Thymus (tissue), 11 donors: ENCODE measurements at regions not wholly inside any gene's neighbourhood (a gene's known extent, or its start where the extent isn't known, plus 50 kb on each side); places are given as distances from the start of the nearest gene placed in this dataset.
"Not testable (repeated sequence)": the region's sequence is repeated elsewhere in the genome, so short reads cannot be mapped to it uniquely, and the experiment has no call there.

Experiments
- DNase-seq, 9 donors: peaks; one replicate each; pipeline ENCODE4 v3.0.0-alpha.2; 2013; ENCODE audit warnings: low spot score in 9 of 9, low read depth in 6 of 9, missing footprints in 1 of 9
- H3K27ac ChIP-seq, 2 donors: one replicate each; pipeline ENCODE4 v1.5.1; 2013; ENCODE audit warnings: control low read depth in 1 of 2, low read depth in 1 of 2, low read length in 1 of 2, mild to moderate bottlenecking in 1 of 2, moderate library complexity in 1 of 2
- H3K27me3 ChIP-seq, 2 donors: one replicate each; pipeline ENCODE4 v1.5.1; 2013; ENCODE audit warnings: low read length in 1 of 2; ENCODE audit not compliant: control insufficient read depth in 2 of 2, insufficient read depth in 1 of 2
- H3K36me3 ChIP-seq, 2 donors: one replicate each; pipeline ENCODE4 v1.5.1; 2013; ENCODE audit warnings: low read length in 1 of 2, mild to moderate bottlenecking in 1 of 2, moderate library complexity in 1 of 2; ENCODE audit not compliant: control insufficient read depth in 2 of 2, insufficient read depth in 2 of 2
- H3K4me1 ChIP-seq, 2 donors: one replicate each; pipeline ENCODE4 v1.5.1; 2013; ENCODE audit warnings: low read length in 2 of 2; ENCODE audit not compliant: control insufficient read depth in 2 of 2, insufficient read depth in 2 of 2
- H3K4me3 ChIP-seq, 2 donors: one replicate each; pipeline ENCODE4 v1.5.1; 2013; ENCODE audit warnings: low read length in 2 of 2, control low read depth in 1 of 2, mild to moderate bottlenecking in 1 of 2
- H3K9me3 ChIP-seq, 2 donors: one replicate each; pipeline ENCODE4 v1.5.1; 2013; ENCODE audit warnings: low read length in 1 of 2, mild to moderate bottlenecking in 1 of 2; ENCODE audit not compliant: control insufficient read depth in 2 of 2, insufficient read depth in 1 of 2
- WGBS: extraction: QIAGEN DNeasy Blood & Tissue Kit; methylation state at CpG from one replicate; pipeline ENCODE4 v1.1.7; 2013; 5-methylcytosine and 5-hydroxymethylcytosine counted together
- donor health status: healthy.

DNA sequence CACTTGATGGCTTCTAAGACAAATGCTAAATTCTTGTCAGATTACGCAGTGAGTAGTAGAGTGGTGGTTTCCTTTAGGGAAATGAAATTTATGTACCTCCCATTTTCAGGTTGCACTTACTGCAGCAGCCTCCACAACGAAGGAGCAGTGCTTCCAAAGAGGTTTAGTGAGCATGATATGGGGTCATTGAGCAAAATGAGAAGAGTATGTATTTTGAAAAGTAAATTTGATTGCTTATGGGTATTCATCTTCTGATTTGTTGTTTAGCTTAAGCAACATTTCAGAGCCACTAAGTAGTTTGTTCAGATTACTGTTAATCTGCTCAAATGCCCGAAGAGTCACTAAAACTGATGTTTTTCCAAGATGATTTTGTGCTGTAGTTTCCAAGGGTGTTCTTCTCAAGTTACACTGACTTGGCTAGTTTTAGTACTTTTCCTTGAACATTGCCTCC lies 493.6 kb downstream of the PCNX1 start:
- peaks cover 4 to 5% of the 10 kb centered on the region in 2 donors for H3K4me1 ChIP-seq
- 55% methylated on average over 3 of the region's 3 CpGs for WGBS

DNA sequence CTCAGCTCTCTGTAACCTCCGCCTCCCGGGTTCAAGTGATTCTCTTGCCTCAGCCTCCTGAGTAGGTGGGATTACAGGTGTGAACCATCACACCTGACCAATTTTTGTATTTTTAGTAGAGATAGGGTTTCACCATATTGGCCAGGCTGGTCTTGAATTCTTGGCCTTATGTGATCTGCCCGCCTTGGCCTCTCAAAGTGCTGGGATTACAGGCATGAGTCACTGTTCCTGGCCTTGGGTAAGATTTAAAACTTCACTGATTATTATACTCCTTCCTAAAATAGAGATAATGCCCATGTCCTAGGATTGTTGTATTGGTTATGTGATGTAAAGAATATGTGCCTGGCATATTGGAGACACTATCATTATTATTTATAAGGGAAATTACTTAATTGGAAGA lies 495.2 kb downstream of the PCNX1 start:
- H3K4me3 ChIP-seq, H3K4me1 ChIP-seq, H3K27me3 ChIP-seq, DNase-seq, H3K27ac ChIP-seq, H3K36me3 ChIP-seq, H3K9me3 ChIP-seq: not testable (repeated sequence)
- 97% methylated on average over 3 of the region's 3 CpGs for WGBS

More for the DNA sequence above, 493.6 kb downstream of the PCNX1 start:
- Histone ChIP-seq H3K4me3 (no peak overlapping the region), H3K27ac (peak overlapping the region in 1 of 2 donors; percentile 31), H3K36me3 (no peaks in the 10 kb centered on the region), H3K27me3 (no peaks in the 10 kb centered on the region), H3K9me3 (no peaks in the 10 kb centered on the region)
- DNase-seq, result peak in 2 of 9 donors; percentile 7 to 22

DNA sequence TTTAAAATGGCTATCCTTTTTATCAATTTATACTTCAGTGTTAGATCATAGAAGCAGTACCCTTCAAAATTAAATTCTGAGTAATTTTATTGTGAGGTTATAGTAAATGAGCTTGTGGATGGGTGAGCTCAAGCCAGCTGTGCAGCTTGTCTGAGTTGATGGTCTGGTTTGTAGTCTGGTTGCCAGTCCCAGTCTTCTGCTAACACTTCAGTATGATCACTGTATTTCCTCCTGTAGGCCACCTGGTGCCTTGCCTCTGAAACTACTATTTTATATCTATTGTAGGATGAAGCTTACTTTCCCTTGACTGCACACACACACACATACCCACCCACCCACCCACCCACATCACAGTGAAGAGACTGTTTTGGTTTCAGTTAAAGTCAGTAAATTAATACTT lies 496.4 kb downstream of the PCNX1 start:
- peak in 7 of 9 donors; percentile 18 to 66 (median 26) for DNase-seq
- H3K4me3 ChIP-seq, result no peak overlapping the region
- no peaks in the 10 kb centered on the region for H3K36me3 ChIP-seq
- H3K27me3 ChIP-seq, result no peaks in the 10 kb centered on the region
- H3K4me1 ChIP-seq, result peaks cover 6 to 8% of the 10 kb centered on the region in 2 donors
- H3K9me3 ChIP-seq, result no peaks in the 10 kb centered on the region
- H3K27ac ChIP-seq, result no peak overlapping the region

DNA sequence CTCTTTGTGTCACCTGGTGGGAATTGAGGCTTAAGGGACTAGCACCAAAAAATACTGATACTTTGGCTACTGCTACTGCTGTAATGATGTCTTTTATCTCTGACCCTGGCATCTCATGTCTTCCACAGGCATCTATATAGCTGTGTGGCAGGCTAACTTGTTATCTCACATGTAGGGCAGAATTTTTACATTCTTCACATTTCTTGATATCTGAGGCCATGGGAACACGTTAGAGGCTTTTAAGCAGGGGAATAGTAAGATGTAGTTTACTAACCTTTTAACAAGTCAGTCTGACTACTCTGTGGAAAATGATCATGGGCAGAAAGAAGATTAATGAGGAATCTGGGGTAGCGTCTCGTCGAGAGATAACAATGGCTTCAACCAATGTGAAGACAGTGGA lies 498.4 kb downstream of the PCNX1 start:
- no peaks in the 10 kb centered on the region for H3K27me3 ChIP-seq
- H3K9me3 ChIP-seq, result no peaks in the 10 kb centered on the region
- WGBS, result 98% methylated on average over 4 of the region's 4 CpGs

DNA sequence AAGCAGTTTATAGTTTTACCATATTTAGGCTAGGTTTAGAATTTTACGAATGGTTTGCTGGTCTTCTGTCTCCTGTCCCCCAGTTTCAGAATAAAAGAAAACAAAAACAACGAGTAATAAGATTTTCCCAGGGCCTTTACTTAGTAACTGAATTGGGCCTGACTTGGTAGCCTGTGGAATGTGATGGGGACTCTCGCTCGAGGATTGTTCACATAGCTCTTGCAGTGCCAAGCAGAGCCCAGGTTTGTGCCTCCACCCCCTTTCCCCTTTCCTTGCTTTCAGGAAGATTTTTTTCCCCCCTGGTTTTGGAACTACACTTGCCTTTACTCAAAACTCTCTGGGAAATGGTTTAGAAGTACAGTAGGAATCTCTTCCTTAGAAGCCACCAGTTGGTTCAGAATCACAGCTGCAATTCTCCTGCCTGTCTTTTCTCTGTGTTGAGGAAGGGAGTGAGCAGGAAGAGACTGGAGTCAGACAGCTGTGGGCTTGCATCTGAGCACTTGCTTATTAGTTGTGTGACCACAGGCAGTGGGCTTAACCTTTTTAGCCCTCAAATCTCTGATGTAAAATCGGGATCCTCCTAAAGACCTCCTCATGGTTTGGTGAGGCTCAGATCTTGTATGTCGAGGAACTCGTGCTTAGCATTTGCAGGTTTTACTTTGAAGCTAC lies 501.2 kb downstream of the PCNX1 start:
- Histone ChIP-seq H3K4me1 (peaks cover 7 to 8% of the 10 kb centered on the region in 2 donors), H3K27ac (no peak overlapping the region), H3K36me3 (no peaks in the 10 kb centered on the region), H3K4me3 (no peak overlapping the region), H3K27me3 (no peaks in the 10 kb centered on the region), H3K9me3 (no peaks in the 10 kb centered on the region)
- WGBS, result 97% methylated on average over 7 of the region's 7 CpGs
- DNase-seq, result no peak

More for the DNA sequence above, 498.4 kb downstream of the PCNX1 start:
- DNase-seq, result no peak
- no peak overlapping the region for H3K4me3 ChIP-seq
- H3K27ac ChIP-seq, result no peak overlapping the region
- peaks cover 7 to 8% of the 10 kb centered on the region in 2 donors for H3K4me1 ChIP-seq
- H3K36me3 ChIP-seq, result no peaks in the 10 kb centered on the region

DNA sequence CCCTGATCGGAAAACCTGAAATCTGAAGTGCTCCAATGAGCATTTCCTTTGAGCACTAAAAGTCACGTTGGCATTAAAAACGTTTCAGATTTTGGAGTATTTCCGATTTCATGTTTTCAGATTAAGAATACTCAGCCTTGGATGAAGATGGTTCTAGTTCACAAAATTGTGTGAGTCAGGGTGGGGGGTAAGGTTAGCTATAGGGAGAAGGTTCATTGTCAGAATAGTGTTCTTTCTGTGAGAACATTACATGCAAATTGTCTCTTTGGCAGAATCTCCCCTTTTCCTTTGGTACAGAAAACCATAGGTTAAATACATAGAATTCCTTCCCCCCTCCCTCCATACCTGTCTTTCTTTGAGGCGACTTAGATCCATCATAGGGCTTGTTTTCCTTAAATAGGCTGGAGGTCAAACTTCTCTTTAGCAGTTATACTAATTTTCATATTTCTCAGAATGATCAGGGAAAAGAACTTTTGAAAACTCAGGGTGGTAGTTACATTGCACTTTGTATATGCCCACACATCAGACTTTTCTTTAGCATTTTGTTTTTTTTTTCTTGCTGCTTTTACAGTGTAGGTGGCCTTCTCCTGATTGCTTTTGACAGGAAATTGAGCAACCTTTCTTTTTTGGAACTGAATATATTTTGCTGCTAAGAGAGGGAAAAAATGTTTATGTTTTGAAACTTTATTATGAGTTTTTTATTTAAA lies 503.5 kb downstream of the PCNX1 start:
- 98% methylated on average over 5 of the region's 5 CpGs for WGBS
- Histone ChIP-seq H3K27ac (no peak overlapping the region), H3K9me3 (no peaks in the 10 kb centered on the region), H3K27me3 (no peaks in the 10 kb centered on the region), H3K36me3 (no peaks in the 10 kb centered on the region), H3K4me1 (peaks cover 7 to 8% of the 10 kb centered on the region in 2 donors), H3K4me3 (no peak overlapping the region)
- no peak for DNase-seq

DNA sequence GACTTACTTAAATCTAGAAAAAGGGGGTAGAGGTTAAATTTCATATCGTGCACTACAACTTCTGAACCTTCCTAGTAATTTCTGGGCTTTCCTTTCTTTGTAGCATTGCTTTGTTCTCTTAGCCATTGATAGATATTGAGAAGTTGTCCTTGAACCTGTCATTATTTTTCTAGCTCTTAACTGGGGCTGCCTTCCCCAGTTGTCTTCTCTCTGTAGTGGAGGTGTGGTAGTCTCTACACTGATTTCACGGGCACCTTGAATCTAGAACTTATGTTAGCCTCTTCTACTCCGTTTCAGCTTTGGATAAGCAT lies 504.0 kb downstream of the PCNX1 start:
- WGBS, result 94% methylated on average over 3 of the region's 3 CpGs
- Histone ChIP-seq H3K9me3 (no peaks in the 10 kb centered on the region), H3K27me3 (no peaks in the 10 kb centered on the region), H3K4me1 (peaks cover 7 to 8% of the 10 kb centered on the region in 2 donors), H3K36me3 (no peaks in the 10 kb centered on the region), H3K27ac (peak overlapping the region in 1 of 2 donors; percentile 37), H3K4me3 (no peak overlapping the region)
- no peak for DNase-seq

DNA sequence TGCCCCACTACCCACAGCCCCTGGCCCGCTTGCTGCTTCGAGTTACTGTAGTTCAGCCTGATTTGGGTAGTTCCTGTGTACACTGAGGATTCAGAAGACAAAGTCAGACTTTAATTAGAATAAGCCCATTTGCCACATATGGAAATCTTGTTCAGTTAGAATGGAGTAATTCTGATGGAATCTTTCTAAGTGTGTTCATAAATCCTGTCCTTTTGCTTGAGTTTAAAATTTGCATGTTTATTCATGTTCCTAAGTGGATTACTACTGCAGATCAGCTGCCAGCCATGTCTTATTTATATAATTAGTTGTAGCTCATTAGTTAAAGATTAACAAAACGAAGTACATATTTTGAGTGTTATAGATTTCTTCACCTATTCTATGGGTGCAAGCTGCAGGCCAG lies 504.5 kb downstream of the PCNX1 start:
- Histone ChIP-seq H3K27ac (peak overlapping the region in 1 of 2 donors; percentile 37), H3K9me3 (no peaks in the 10 kb centered on the region), H3K4me3 (no peak overlapping the region), H3K36me3 (no peaks in the 10 kb centered on the region), H3K27me3 (no peaks in the 10 kb centered on the region), H3K4me1 (peaks cover 7 to 8% of the 10 kb centered on the region in 2 donors)
- 97% methylated on average over 3 of the region's 3 CpGs for WGBS
- DNase-seq, result no peak

DNA sequence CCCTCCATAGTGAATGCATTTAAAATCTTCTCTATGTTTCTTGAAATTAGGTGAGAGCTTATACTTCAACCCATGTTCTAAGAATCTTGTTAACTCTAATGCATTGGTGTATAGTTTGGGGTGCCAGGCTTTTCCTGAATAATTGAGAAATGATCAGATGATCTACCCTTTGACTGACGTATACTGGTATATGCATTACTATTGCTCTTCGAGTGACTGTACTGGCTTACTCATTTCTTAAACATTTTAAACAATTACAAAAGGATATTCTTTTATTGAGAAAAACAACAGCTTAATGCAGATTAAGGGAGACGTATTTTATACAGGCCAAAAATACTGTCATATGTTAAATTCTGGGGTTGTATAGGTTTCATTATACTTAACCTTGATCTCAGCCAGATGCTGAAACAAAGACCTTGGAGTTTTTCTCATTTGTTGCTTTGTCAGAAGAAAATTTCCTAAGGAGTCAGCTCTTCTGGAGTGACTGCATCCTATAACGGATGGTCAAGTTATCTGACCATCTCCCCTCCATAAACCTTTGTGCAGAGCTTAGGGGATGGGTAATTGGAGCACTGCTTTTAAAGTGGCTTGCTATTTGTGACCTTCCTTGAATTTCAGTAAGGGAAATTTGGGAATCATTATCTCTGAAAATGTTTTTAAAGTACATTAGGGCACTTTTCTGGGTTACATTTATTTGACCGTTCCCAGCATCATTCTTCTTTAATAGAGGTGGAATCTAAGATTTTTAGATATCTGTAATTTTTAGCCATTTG lies 507.6 kb downstream of the PCNX1 start:
- WGBS, result 98% methylated on average over 5 of the region's 5 CpGs
- H3K4me3 ChIP-seq, result no peak overlapping the region
- H3K27me3 ChIP-seq, result no peaks in the 10 kb centered on the region
- no peak for DNase-seq
- no peaks in the 10 kb centered on the region for H3K9me3 ChIP-seq
- no peaks in the 10 kb centered on the region for H3K4me1 ChIP-seq
- no peaks in the 10 kb centered on the region for H3K36me3 ChIP-seq
- no peak overlapping the region for H3K27ac ChIP-seq
